HCT116 (cell line): ENCODE measurements at regions not wholly inside any gene's neighbourhood (a gene's known extent, or its start where the extent isn't known, plus 50 kb on each side); places are given as distances from the start of the nearest gene placed in this dataset.

Experiments used
- ATAC-seq: fragments of 200-7000 bp; cut with Tn5 transposase; 2 replicates; pipeline ENCODE4 v1.9.1; 2020; ENCODE audit warnings: mild to moderate bottlenecking, moderate library complexity
- BruUV-seq: library from RNA; stranded (reverse); fragments of 400-500 nt; replicated peaks from 2 replicates; lab custom pipeline; 2021; lab: Mats Ljungman, UMichigan
- CTCF ChIA-PET: fragments of 300-600 bp; sonication (Branson Sonifier 250); formaldehyde crosslinking; loops from one replicate; lab custom pipeline; 2021; ENCODE audit warnings: antibody characterized with exemption; lab: Charles Lee
- POLR2A ChIA-PET: fragments of 300-600, 350-600 bp; sonication (Branson Sonifier 250); formaldehyde crosslinking; loops from one replicate; lab custom pipeline; 2021; ENCODE audit warnings: antibody characterized with exemption; lab: Charles Lee
- RAD21 ChIA-PET, 2 experiments: fragments of 300-600 bp; sonication (Branson Sonifier 250); formaldehyde crosslinking; loops; one replicate each; lab custom pipeline; 2023; ENCODE audit warnings: low total read pairs in 2 of 2; ENCODE audit not compliant: uncharacterized antibody in 2 of 2, unreplicated experiment in 2 of 2, low non-redundant PET in 1 of 2; lab: Charles Lee
- DNase-seq: peaks from one replicate; pipeline ENCODE4 v3.0.0-alpha.2; 2010; ENCODE audit warnings: low read depth, low spot score
- H2AFZ ChIP-seq: fragments of 200-600 bp; shearing (Covaris generic), sonication (generic); 2 replicates; pipeline ENCODE4 v1.6.1; 2017; ENCODE audit warnings: low read depth, mixed run types, mixed read lengths, antibody characterized with exemption, low read length; ENCODE audit not compliant: poor library complexity, severe bottlenecking
- H3K27ac ChIP-seq: 2 replicates; pipeline ENCODE4 v1.5.1; 2012; ENCODE audit warnings: low read depth, low read length
- H3K27me3 ChIP-seq: fragments of 200-600 bp; sonication (generic); 2 replicates; pipeline ENCODE4 v1.6.1; 2016; ENCODE audit warnings: mixed run types, low read length, mixed read lengths; ENCODE audit not compliant: insufficient read depth
- H3K36me3 ChIP-seq, 2 experiments: fragments of 200-500 bp in 1 of 2; fragments of 200-600 bp in 1 of 2; sonication (Bioruptor generic) in 1 of 2; sonication (generic) in 1 of 2; 2 replicates each; pipeline versions ENCODE4 v1.5.1 to v1.6.1; 2014 to 2016; ENCODE audit warnings: low read length in 2 of 2, inconsistent platforms in 1 of 2, mixed read lengths in 1 of 2, mixed run types in 1 of 2; ENCODE audit not compliant: insufficient read depth in 2 of 2, control insufficient read depth in 1 of 2
- H3K4me1 ChIP-seq, 2 experiments: fragments of 200-600 bp in 1 of 2; sonication (generic) in 1 of 2; 2 replicates each; pipeline versions ENCODE4 v1.5.1 to v1.6.1; 2012 to 2017; ENCODE audit warnings: low read length in 2 of 2, inconsistent platforms in 1 of 2, mild to moderate bottlenecking in 1 of 2, mixed read lengths in 1 of 2, mixed run types in 1 of 2, moderate library complexity in 1 of 2; ENCODE audit not compliant: insufficient read depth in 2 of 2, control insufficient read depth in 1 of 2
- H3K4me2 ChIP-seq: fragments of 200-600 bp; sonication (generic); 2 replicates; pipeline ENCODE4 v1.6.1; 2017; ENCODE audit warnings: mixed run types, low read length, mixed read lengths
- H3K4me3 ChIP-seq, 2 experiments: fragments of 200-600 bp in 1 of 2; sonication (generic) in 1 of 2; replicated peaks in 1 of 2; 2 replicates each; pipeline ENCODE4 v1.5.1; 2011 to 2016; ENCODE audit warnings: low read length in 2 of 2, control low read depth in 1 of 2, low read depth in 1 of 2, mild to moderate bottlenecking in 1 of 2, mixed read lengths in 1 of 2, mixed run types in 1 of 2
- H3K79me2 ChIP-seq: fragments of 200-600 bp; sonication (generic); 2 replicates; pipeline ENCODE4 v1.6.1; 2017; ENCODE audit warnings: mild to moderate bottlenecking, mixed run types, low read length, moderate library complexity, mixed read lengths; ENCODE audit not compliant: insufficient read depth
- H3K9ac ChIP-seq: fragments of 200-600 bp; sonication (generic); 2 replicates; pipeline ENCODE4 v1.6.1; 2016; ENCODE audit warnings: low read length, mixed read lengths
- H3K9me2 ChIP-seq: fragments of 200-600 bp; sonication (generic), shearing (Covaris generic); 2 replicates; pipeline ENCODE4 v1.6.1; 2017; ENCODE audit warnings: mixed run types, mild to moderate bottlenecking, moderate library complexity; ENCODE audit not compliant: insufficient read depth
- H3K9me3 ChIP-seq, 2 experiments: fragments of 200-500 bp in 1 of 2; fragments of 200-600 bp in 1 of 2; sonication (Bioruptor generic) in 1 of 2; sonication (generic) in 1 of 2; 2 replicates each; pipeline ENCODE4 v1.6.1; 2014 to 2017; ENCODE audit warnings: low read length in 2 of 2, mixed read lengths in 2 of 2, inconsistent platforms in 1 of 2, low read depth in 1 of 2, mild to moderate bottlenecking in 1 of 2, mixed run types in 1 of 2, moderate library complexity in 1 of 2; ENCODE audit not compliant: control insufficient read depth in 1 of 2, insufficient read depth in 1 of 2
- H4K20me1 ChIP-seq: fragments of 200-600 bp; sonication (generic), shearing (Covaris generic); 2 replicates; pipeline ENCODE4 v1.6.1; 2017; ENCODE audit warnings: mixed run types, mild to moderate bottlenecking, moderate library complexity; ENCODE audit not compliant: insufficient read depth
- CEBPB ChIP-seq: IDR thresholded peaks from 2 replicates; pipeline ENCODE4 v1.6.1; 2012; ENCODE audit warnings: low read depth
- ELF1 ChIP-seq: IDR thresholded peaks from 2 replicates; pipeline ENCODE4 v1.6.1; 2012; ENCODE audit warnings: low read depth, borderline replicate concordance
- EZH2phosphoT487 ChIP-seq: fragments of 200-600 bp; IDR thresholded peaks from 2 replicates; pipeline ENCODE4 v1.6.1; 2018; ENCODE audit warnings: antibody characterized with exemption, borderline replicate concordance
- FOSL1 ChIP-seq: IDR thresholded peaks from 2 replicates; pipeline ENCODE4 v1.6.1; 2012; ENCODE audit warnings: low read depth
- POLR2AphosphoS5 ChIP-seq: IDR thresholded peaks from 2 replicates; pipeline ENCODE4 v1.6.1; 2011; ENCODE audit warnings: mild to moderate bottlenecking, low read depth, low read length, moderate library complexity
- RAD21 ChIP-seq: IDR thresholded peaks from 2 replicates; pipeline ENCODE4 v1.6.1; 2012; ENCODE audit warnings: low read depth, mild to moderate bottlenecking
- SIN3A ChIP-seq: IDR thresholded peaks from 2 replicates; pipeline ENCODE4 v1.6.1; 2012; ENCODE audit warnings: low read depth
- ZBTB33 ChIP-seq: IDR thresholded peaks from 2 replicates; pipeline ENCODE4 v1.6.1; 2011; ENCODE audit warnings: mild to moderate bottlenecking, low read length, moderate library complexity; ENCODE audit not compliant: insufficient replicate concordance; ENCODE audit errors: extremely low read depth
- ZFX ChIP-seq: fragments of 450-650 bp; IDR thresholded peaks from 2 replicates; pipeline ENCODE4 v1.6.1; 2017
- ZNF274 ChIP-seq: fragments of 200-500 bp; sonication (Bioruptor generic); IDR thresholded peaks from 2 replicates; pipeline ENCODE4 v1.6.1; 2014; ENCODE audit warnings: mild to moderate bottlenecking, low read depth, low read length, inconsistent platforms
- intact Hi-C: fragments of 100-400 bp; cut with micrococcal nuclease; formaldehyde crosslinking; loops from 2 replicates; pipeline ENCODE4 v1.10.0; 2022

GRCh38 chr14:61121355-61121787, 140.3 kb downstream of the SLC38A6 start:
- TF ChIP-seq ZFX (no peak), ZBTB33 (no peak), RAD21 (no peak), ZNF274 (no peak), EZH2phosphoT487 (no peak), SIN3A (no peak), ELF1 (no peak), FOSL1 (no peak), CEBPB (no peak), POLR2AphosphoS5 (no peak)
- Histone ChIP-seq H3K4me1 (no peaks in the 10 kb centered on the region), H3K9me2 (no peaks in the 10 kb centered on the region), H3K27me3 (no peaks in the 10 kb centered on the region), H3K36me3 (no peaks in the 10 kb centered on the region), H3K4me3 (no peak overlapping the region), H3K79me2 (no peaks in the 10 kb centered on the region), H2AFZ (no peak overlapping the region), H3K27ac (no peak overlapping the region), H3K4me2 (no peak overlapping the region), H3K9me3 (no peaks in the 10 kb centered on the region), H3K9ac (no peak overlapping the region), H4K20me1 (no peaks in the 10 kb centered on the region)
- RAD21 ChIA-PET, result no interaction called here
- CTCF ChIA-PET, result no interaction called here
- POLR2A ChIA-PET, result no interaction called here
- ATAC-seq (no peak), DNase-seq (no peak)
- no TSS peak for BruUV-seq
- intact Hi-C loops, result no loop called here
